ENCODE measurements at regions not wholly inside any gene's neighbourhood (a gene's known extent, or its start where the extent isn't known, plus 50 kb on each side); places are given as distances from the start of the nearest gene placed in this dataset.

- Mint-ChIP-seq H3K27ac (ENCODE audit: unreplicated experiment) (no peak overlapping the region), H3K36me3 (ENCODE audit: low read depth, unreplicated experiment) (no peaks in the 10 kb centered on the region), H3K4me3 (ENCODE audit: unreplicated experiment) (no peak overlapping the region), H3K4me1 (ENCODE audit: unreplicated experiment) (no peaks in the 10 kb centered on the region), H3K9me3 (ENCODE audit: unreplicated experiment) (no peaks in the 10 kb centered on the region), H3K27me3 (ENCODE audit: unreplicated experiment) (peaks cover 1% of the 10 kb centered on the region)
- no peak for TF ChIP-seq CTCF (IDR thresholded peaks at IDR 0.05; ENCODE audit: unreplicated experiment)
- DNase-seq (ENCODE audit: low spot score) = no peak
These were observed 204.9 kb upstream of the CTNND2 start for GRCh38 chr5:12109075-12109688.

- no peaks in the 10 kb centered on the region for H3K9me3 Mint-ChIP-seq (ENCODE audit: unreplicated experiment)
- H3K27me3 Mint-ChIP-seq (ENCODE audit: unreplicated experiment) = no peaks in the 10 kb centered on the region
- no peaks in the 10 kb centered on the region for H3K36me3 Mint-ChIP-seq (ENCODE audit: low read depth, unreplicated experiment)
- H3K4me3 Mint-ChIP-seq (ENCODE audit: unreplicated experiment) = no peak overlapping the region
- H3K27ac Mint-ChIP-seq (ENCODE audit: unreplicated experiment) = no peak overlapping the region
- TF ChIP-seq CTCF (IDR thresholded peaks at IDR 0.05; ENCODE audit: unreplicated experiment) = no peak
- no peaks in the 10 kb centered on the region for H3K4me1 Mint-ChIP-seq (ENCODE audit: unreplicated experiment)
- DNase-seq (ENCODE audit: low spot score) = no peak
These were observed 197.9 kb upstream of the CTNND2 start for GRCh38 chr5:12102151-12102550.

GRCh38 chr5:12100542-12100941 is 196.3 kb upstream of the CTNND2 start:
- Mint-ChIP-seq H3K4me1 (ENCODE audit: unreplicated experiment) (no peaks in the 10 kb centered on the region), H3K27ac (ENCODE audit: unreplicated experiment) (no peak overlapping the region), H3K4me3 (ENCODE audit: unreplicated experiment) (no peak overlapping the region), H3K36me3 (ENCODE audit: low read depth, unreplicated experiment) (no peaks in the 10 kb centered on the region), H3K27me3 (ENCODE audit: unreplicated experiment) (no peaks in the 10 kb centered on the region), H3K9me3 (ENCODE audit: unreplicated experiment) (no peaks in the 10 kb centered on the region)
- no peak for TF ChIP-seq CTCF (IDR thresholded peaks at IDR 0.05; ENCODE audit: unreplicated experiment)
- DNase-seq (ENCODE audit: low spot score) = no peak

GRCh38 chr5:12099296-12099695 is 195.1 kb upstream of the CTNND2 start:
- Mint-ChIP-seq H3K4me1 (ENCODE audit: unreplicated experiment) (no peaks in the 10 kb centered on the region), H3K27me3 (ENCODE audit: unreplicated experiment) (no peaks in the 10 kb centered on the region), H3K4me3 (ENCODE audit: unreplicated experiment) (no peak overlapping the region), H3K27ac (ENCODE audit: unreplicated experiment) (no peak overlapping the region), H3K36me3 (ENCODE audit: low read depth, unreplicated experiment) (no peaks in the 10 kb centered on the region), H3K9me3 (ENCODE audit: unreplicated experiment) (no peaks in the 10 kb centered on the region)
- no peak for DNase-seq (ENCODE audit: low spot score)
- no peak for TF ChIP-seq CTCF (IDR thresholded peaks at IDR 0.05; ENCODE audit: unreplicated experiment)

- DNase-seq (ENCODE audit: low spot score) = no peak
- H3K9me3 Mint-ChIP-seq (ENCODE audit: unreplicated experiment) = no peaks in the 10 kb centered on the region
- no peaks in the 10 kb centered on the region for H3K27me3 Mint-ChIP-seq (ENCODE audit: unreplicated experiment)
- no peak overlapping the region for H3K27ac Mint-ChIP-seq (ENCODE audit: unreplicated experiment)
- no peaks in the 10 kb centered on the region for H3K4me1 Mint-ChIP-seq (ENCODE audit: unreplicated experiment)
- H3K4me3 Mint-ChIP-seq (ENCODE audit: unreplicated experiment) = no peak overlapping the region
- no peak for TF ChIP-seq CTCF (IDR thresholded peaks at IDR 0.05; ENCODE audit: unreplicated experiment)
- H3K36me3 Mint-ChIP-seq (ENCODE audit: low read depth, unreplicated experiment) = no peaks in the 10 kb centered on the region
These were observed 191.6 kb upstream of the CTNND2 start for GRCh38 chr5:12095808-12096281.
